ENCODE measurements at regions not wholly inside any gene's neighbourhood (a gene's known extent, or its start where the extent isn't known, plus 50 kb on each side); places are given as distances from the start of the nearest gene placed in this dataset.
A peak's percentile ranks its signal among the peaks of the same experiment; 100 is the strongest.
"Not testable (repeated sequence)": the region's sequence is repeated elsewhere in the genome, so short reads cannot be mapped to it uniquely, and the experiment has no call there.

DNA sequence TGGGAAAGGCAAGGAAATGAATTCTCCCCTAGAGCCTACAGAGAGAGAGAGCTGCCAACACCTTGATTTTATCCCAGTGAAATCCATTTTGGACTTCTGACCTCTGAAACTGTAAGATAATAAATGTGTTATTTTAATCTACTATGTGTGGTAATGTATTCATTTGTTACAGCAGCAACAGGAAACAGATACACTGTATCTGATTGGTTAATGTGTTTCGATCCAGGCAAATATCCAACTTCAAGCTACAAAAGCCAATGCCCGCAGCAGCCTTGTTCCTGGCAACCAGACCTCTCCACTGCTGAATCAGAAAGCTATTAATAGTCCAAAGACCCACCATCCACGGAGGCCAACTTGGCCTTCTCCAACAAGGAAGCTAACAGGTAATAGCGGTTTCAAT lies 318.1 kb downstream of the PTTG2 start:
- DNase-seq (ENCODE audit: extremely low read depth, low read depth, low spot score) = no peak

DNA sequence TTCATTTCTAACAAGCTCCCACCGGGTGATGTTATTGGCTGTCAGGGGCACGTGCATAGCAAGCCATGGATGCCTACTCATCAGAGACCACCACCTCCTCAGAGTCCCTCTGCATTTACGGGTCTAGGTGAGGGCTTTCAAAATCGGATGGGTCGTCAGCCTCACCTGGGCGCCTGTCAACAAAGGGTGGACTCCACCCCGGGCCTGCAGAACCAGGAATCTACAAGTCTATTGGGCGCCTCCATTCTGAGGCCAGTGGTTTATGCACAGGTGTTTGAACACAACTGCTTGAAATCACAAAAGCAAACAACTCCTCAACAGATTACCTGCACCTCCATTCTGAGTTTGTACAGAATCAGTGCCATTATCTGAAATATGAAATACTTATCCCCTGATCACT lies 318.9 kb downstream of the PTTG2 start:
- DNase-seq (ENCODE audit: extremely low read depth, low read depth, low spot score) = no peak

DNA sequence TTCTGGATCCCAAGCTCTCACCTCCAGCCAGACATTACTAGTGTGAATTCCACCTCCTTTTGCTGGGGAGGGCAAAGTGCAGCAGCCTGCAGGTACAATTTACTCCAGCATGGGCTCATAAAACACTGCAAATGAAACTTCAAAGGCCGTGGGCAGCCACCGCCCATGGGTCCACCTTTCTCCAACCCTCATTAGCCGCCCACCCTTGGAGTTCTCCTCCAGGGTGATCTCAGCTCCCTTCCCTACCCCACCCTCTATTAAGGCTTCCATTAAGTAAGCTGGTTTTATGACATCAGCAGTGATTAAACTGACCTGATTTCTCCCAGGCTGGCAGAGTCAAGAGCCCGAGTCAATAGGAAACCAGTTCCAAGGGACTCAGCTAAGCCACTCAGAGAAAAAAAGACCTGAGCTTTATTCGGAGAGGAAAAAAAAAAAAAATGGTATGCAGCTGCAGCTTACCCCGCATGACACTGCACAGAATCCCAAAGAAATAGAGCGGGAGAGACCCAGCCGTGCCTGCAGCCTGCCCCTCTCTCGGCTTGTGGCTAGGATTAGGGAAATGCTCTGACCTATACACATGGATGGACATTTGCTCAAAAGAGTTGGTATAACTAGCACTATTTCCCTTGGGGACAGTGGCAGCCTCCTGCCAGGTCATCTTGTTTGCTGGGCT lies 319.6 kb downstream of the PTTG2 start:
- DNase-seq (ENCODE audit: extremely low read depth, low read depth, low spot score) = no peak

DNA sequence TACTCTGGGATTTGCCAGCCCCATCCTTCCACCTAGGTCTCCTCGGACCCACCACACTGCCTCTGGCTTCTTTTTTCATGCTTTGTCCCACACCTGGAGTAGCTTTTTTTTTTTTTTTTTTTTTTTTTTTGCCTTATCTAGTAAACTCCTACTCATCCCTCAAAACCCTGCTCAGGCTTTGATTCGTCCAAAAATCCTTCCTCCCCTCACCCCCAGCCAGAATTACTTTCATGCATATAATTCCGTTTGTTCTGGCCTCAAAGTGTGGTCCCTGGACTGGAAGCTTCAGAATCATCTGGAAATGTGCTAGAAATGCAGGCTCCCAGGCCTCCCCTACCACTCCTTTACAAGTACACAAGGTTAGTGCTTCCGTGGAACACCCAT lies 320.1 kb downstream of the PTTG2 start:
- DNase-seq (ENCODE audit: extremely low read depth, low read depth, low spot score) = no peak

DNA sequence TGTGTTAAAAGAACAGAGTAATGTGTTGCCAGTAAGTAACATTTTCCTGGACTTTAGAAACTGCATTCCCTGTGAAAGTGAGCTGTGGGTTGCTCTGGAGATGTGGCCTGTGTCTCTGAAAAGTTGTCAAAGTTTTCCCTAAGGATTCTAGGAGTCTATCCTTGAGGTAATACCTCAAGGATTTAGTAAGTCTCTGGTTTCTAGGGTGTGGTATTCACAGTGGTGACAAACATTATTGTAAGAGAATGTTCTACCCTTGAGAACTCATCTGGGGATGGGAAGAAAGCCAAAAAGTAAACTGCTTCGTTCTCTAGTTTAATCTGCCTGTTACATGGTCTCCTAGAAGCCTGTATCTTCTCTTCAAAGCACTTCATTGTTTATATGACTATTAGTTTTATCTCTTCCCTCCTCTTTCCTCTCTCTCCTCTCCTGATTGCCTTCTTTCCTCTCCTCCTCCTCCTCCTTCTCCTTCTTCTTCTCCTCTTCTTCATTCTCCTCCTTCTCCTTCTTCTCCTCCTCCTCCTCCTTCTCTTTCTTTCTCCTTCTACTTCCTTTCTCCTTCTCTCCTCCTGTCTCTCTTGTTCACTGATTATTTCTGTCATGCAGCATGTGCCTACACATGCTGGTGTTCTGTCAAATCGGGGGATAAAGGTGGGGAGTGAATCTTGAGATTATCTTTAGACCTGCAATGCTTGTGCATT lies 321.3 kb downstream of the PTTG2 start:
- DNase-seq (ENCODE audit: extremely low read depth, low read depth, low spot score) = no peak

DNA sequence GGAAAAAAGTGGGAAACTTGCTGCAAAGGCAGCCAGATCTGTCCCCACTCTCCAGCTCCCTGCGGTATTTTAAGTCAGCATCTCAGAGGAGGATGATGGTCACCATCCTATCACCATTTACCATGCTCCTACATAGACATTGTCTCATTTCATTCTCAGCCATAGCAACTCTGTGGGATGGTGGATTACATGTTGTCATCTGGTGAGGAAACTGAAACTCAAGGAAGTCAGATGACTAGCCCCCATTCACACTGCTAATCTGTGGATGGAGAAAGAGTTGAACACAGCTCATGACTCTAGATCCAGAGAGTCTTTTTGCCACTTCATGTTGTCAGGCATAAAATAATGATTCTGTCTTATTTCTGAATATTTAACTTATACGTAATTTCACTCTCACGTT lies 323.5 kb downstream of the PTTG2 start:
- no peak for DNase-seq (ENCODE audit: extremely low read depth, low read depth, low spot score)

DNA sequence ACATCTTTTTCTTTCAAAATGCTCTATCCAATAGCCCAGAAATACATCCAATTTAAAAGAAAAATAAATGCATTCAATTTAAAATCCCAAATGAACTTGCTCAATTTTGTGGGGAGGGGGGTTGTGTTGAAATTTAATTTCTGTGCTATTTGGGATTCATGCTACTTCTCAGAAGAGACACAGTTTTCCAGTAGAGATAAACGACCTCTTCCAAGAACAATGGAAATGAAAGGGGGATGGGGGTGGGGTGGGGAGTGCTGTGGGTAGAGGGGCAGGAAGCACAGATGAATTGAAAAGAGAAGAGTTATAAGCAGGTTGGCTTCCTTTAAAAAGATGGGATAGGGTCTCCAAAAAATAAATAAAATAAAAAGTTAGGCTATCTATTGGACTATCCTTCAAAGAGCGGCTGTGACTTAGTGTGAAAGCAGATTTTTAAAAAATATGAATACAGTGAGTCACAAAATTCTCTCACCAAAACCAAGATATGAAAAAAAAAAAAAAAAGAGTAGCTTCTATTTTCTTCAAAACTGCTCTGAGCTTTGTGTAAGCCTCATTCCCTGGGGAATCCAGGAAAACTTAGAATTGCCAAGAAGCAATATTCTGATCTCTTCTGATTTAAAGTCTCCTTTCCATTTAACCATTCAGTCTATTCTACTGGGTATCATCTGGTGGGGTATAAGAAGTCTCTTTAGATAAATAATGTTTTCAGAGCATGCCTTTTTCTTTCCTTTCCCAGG lies 324.3 kb downstream of the PTTG2 start:
- no peak for DNase-seq (ENCODE audit: extremely low read depth, low read depth, low spot score)

DNA sequence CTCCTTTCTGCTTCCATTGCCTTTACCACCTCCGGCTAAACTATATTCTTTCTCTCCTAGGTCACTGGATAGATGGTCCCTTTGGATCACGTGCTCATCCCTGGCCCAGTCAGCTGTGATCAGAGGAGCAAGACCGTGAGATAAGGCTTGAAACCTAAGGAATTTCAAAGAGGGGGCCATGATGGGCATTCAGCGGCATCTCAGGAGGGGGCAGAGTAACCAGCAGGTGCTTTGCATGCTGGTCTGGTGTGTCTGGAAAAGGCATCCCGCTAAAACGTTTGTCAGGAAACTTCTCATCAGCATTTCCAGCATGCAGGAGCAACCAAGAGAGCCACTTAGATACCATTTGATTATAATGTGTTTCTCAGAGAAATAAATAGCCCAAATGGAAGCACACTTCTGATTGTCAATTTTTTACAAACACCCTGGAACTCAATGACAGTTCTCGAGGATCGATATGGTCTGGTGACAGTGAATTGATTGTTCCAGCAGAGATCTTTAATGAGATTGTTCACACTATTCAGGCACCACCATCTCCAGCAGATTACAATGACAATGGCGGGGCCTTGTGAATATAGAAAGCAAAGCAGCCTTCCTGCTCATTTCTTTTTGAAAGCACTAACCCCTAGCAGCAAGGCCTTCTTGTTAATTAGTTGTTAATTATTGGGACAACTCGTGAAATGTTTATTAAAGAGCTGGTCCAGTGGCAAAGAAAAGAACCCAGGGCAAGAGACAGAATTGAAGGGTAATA lies 327.1 kb downstream of the PTTG2 start:
- DNase-seq (ENCODE audit: extremely low read depth, low read depth, low spot score) = no peak

DNA sequence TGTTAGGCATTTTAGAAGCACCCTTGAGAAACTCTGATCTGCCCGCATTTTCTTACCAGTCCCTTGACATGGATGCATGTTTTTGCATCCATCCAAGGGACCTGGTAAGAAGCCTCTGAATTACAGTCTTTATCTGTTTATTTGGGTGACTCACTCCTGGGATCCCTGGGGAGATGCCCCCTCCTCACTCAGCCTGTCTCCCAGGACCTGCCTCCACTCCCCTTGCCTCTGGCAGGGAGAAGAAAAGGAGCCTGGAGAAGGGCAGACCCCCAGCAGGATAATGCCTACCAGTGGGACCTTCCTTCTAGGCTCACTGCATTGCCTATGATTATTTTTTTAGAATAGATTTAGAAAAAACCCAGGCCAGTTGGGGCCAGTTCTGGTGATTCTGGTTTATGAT lies 329.4 kb downstream of the PTTG2 start:
- no peak for DNase-seq (ENCODE audit: extremely low read depth, low read depth, low spot score)

DNA sequence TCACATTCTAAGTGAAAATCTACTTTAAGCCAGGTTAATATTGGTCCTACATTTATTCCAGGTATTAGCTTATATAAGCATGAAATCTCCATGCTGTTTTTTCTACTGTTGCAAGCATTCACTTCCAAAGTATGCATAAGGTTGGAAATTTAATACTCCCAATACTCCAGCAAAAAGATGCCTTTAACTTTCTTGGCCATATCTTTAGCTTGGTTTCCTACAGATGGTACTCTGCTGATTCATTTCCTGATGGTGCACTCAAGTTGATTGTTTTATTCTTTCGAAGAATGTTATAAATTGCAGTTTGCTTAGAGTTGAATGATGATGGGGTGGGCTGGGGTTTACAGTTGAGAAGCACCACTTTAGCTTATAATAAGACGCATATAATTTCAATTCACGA lies 330.2 kb downstream of the PTTG2 start:
- peak; percentile 71 for DNase-seq (ENCODE audit: extremely low read depth, low read depth, low spot score)

DNA sequence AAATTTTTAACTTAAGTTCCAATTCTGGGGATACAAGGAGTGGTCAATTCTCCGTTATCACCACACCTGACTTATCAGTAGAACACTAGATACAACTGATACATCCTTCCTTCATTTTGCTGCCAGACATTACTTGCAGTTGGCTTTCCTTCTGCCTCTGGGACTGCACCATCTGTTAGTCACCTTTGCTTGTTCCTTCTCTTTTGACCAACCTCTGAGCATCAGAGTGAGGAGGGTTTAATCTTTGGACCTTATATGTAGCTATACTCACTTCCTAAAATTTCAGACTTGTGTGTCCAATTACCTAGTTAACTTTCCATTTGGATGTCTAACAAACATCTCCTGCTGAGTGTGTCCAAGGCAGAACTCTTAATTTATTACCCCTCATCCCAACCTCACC lies 330.7 kb downstream of the PTTG2 start:
- DNase-seq (ENCODE audit: extremely low read depth, low read depth, low spot score) = no peak

DNA sequence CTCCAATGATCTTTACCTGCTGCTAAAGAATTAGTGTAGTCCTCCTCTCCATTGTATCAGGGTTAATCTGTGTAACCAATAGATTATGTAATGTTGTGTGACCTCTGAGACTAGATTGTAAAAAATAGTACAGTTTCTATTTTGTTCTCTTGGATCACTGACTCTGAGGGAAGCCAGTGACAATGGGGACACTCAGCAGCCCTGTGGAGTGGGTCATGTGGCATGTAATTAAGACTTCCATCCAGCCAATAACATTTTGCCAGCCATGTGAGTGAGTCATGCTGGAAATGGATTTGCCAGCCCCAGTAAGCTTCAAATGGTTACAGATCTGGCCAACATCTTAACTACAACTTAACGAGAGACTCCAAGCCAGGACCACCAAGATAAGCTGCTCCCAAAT lies 332.3 kb downstream of the PTTG2 start:
- no peak for DNase-seq (ENCODE audit: extremely low read depth, low read depth, low spot score)

DNA sequence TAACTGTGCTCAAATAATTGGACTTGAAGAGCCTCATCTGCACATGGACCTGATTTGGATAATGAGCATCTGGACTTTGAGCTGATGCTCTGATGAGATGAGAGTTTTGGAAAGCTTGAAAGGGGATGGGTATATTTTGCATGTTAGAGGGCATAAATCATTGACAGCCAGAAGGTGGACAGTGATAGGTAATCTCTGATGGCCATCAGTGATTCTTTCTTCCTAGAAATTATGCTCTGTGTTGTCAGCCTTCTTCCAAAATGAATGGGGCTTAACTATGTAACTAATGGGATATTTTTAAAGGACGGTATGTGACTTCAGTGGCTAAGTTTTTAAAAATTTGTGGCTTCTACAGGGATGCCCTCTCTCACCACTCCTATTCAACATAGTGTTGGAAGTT lies 334.0 kb downstream of the PTTG2 start:
- no peak for DNase-seq (ENCODE audit: extremely low read depth, low read depth, low spot score)

DNA sequence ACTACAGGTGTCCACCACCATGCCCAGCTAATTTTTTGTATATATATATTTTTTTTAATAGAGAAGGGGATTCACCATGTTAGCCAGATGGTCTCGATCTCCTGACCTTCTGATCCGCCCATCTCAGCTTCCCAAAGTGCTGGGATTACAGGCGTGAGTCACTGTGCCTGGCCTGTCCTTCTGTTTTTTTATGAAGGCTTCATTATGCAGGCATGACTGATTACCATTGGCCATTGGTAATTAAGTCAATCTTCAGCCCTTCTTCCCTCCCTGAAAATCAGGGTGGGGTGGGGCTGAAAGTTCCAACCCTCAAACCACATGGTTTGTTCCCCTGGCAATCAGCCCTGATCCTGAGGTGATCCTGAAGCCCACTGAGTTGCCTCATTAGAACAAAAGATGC lies 336.9 kb downstream of the PTTG2 start:
- no peak for DNase-seq (ENCODE audit: extremely low read depth, low read depth, low spot score)

DNA sequence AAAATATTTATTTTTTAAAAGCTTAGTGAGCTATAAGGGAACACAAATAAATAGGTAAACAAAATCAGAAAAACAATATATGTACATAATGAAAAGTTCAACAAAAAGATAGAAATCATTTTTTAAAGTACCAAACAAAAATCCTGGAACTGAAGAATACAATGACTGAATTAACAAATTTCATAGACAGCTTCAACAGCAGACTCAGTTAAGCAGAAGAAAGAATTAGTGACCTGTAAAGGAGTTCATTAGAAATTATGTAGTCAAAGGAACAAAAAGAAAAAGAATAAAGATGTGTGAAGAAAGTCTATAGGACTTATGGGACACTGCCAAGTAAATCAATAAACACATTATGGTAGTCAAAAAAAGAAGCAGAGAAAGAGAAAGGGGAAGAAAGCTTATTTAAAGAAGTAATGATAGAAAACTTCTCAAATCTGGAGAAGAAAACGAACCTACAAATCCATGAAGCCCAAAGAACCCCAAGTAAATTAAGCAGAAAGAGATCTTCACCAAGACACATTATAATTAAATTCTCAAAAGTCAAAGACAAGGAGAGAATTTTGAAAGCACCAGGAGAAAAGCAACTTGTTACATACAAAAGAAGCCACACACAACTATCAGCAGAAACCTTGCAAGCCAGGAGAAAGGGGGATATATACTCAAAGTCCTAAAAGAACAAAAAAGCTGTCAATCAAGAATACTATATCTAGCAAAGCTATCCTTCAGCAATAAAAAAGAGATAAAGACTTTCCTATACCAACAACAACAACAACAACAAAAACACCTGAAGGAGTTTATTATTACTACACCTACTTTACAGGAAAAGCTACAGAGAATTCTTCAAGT lies 338.9 kb downstream of the PTTG2 start:
- no peak for DNase-seq (ENCODE audit: extremely low read depth, low read depth, low spot score)

DNA sequence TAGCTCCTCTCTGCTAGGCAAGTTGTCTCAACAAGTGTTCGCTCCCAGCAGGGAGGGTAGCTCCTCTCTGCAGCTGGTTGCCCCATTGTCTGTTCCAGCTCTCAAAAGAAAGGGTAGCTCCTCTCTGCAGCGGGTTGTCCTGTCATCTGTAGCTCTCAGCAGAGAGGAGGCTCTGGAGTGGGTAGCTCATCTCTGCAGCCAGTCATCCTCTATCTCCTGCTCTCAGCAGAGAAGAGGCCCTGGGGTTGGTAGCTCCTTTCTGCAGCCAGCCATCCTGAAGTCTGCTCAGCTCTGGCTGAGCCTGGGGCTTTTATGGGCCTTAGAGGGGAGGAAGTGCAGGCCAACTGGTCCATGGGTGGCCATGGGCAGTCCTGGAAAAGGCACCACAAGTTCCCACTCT lies 342.7 kb downstream of the PTTG2 start:
- no peak for DNase-seq (ENCODE audit: extremely low read depth, low read depth, low spot score)

DNA sequence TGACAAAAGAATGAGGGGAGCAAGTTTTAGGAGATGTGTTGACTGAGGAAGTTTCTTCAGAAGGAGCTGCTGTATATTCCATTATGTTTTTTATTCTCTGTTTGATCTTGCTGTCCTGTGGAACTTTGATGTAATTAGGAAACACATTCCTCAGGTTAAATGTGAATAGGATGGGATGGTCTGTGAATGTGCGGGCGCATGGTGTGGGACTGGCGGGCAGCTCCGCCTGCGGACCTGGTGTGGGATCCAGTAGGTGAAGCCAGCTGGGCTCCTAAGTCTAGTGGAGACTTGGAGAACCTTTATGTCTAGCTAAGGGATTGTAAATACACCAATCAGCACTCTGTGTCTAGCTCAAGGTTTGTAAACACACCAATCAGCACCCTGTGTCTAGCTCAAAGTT lies 344.3 kb downstream of the PTTG2 start:
- DNase-seq (ENCODE audit: extremely low read depth, low read depth, low spot score) = not testable (repeated sequence)

DNA sequence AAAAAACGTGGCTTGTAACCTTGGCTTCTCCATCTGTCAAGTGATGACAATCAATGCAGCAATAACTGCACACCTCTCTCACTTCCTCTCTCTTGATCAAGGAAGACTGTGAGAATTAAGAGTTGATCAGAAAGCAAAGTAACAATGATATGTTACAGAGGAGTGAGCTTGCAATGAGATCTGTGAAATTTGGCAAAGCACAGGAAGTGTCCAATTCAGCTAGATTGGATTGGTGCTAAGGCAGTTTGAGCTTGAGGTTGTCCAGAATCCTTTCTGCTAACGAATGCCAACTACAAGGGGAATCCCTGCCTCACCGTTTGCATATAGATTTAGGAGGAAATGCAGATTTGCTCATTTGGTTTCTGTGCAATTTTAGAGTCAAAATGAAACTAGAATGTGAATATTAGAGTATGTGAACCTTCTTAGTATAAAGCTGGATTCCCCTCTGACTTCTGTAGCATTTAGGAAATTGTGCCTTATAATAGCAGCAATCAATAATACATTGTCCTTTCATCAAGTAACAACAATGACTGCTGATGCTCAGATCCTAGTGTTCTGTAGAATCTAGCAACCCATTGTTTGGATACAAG lies 346.4 kb downstream of the PTTG2 start:
- no peak for DNase-seq (ENCODE audit: extremely low read depth, low read depth, low spot score)

DNA sequence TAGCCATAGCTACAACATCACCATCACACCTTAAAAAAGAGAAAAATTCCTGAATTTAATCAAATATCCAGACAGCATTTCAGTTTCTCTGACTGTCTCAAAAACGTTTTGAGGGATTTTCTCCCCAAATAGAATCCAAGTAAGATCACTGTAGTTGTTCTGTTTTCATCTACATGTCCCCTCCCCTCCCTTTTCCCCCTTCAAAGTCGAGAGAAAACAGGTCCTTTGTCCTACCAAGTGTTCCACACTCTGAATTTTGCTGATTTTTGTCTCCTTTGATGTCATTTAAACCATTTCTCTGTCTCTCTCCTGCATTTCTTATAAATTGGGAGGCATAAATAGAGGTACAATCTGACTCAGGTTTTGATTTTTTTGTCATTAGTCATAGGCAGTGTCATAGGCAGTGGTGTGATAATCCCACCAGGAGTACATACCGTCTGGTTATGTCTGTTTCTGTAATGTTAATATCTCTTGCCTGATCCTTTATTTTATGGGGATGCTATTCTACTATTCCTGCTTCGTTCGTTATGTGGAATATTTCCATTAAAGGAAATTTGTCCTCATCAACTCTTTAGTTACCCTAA lies 348.6 kb downstream of the PTTG2 start:
- DNase-seq (ENCODE audit: extremely low read depth, low read depth, low spot score) = no peak

DNA sequence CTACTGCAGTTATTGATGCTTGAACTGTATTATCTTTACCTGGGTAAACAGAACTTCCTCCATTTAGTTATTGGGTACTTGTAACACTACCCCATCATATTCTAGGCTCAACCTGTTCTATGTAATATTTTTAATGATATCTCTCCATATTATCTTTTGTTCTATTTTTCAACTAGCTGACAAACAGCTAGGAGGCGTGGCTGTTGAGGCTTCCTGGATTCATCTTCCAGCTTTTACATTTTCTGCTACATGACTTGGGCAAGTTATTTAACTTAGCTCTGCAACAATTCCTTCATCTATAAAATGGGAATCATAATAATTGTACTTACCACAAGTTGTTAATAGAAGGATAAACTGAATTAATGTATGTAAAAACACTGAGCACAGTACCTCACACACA lies 349.3 kb downstream of the PTTG2 start:
- no peak for DNase-seq (ENCODE audit: extremely low read depth, low read depth, low spot score)

Data from glomerular endothelial cell (primary cell).